Endothelial cell (in vitro differentiated cells): ENCODE measurements at regions not wholly inside any gene's neighbourhood (a gene's known extent, or its start where the extent isn't known, plus 50 kb on each side); places are given as distances from the start of the nearest gene placed in this dataset.

Source experiments
- DNase-seq: peaks from one replicate; pipeline ENCODE4 v3.0.0; 2021; ENCODE audit warnings: low spot score
- H3K27ac Mint-ChIP-seq: one replicate; pipeline ENCODE4 v1.8.0; 2021; ENCODE audit warnings: mixed read lengths, inconsistent platforms; ENCODE audit not compliant: unreplicated experiment
- H3K27me3 Mint-ChIP-seq: one replicate; pipeline ENCODE4 v1.8.0; 2021; ENCODE audit warnings: mild to moderate bottlenecking, moderate library complexity, mixed read lengths, inconsistent platforms; ENCODE audit not compliant: unreplicated experiment
- H3K36me3 Mint-ChIP-seq: one replicate; pipeline ENCODE4 v1.8.0; 2021; ENCODE audit warnings: mild to moderate bottlenecking, low read depth, mixed read lengths, inconsistent platforms; ENCODE audit not compliant: unreplicated experiment
- H3K4me1 Mint-ChIP-seq: one replicate; pipeline ENCODE4 v1.8.0; 2021; ENCODE audit warnings: mild to moderate bottlenecking, mixed read lengths, inconsistent platforms; ENCODE audit not compliant: unreplicated experiment
- H3K4me3 Mint-ChIP-seq: one replicate; pipeline ENCODE4 v1.8.0; 2021; ENCODE audit warnings: mild to moderate bottlenecking, mixed read lengths, inconsistent platforms; ENCODE audit not compliant: unreplicated experiment
- H3K9me3 Mint-ChIP-seq: one replicate; pipeline ENCODE4 v1.8.0; 2021; ENCODE audit warnings: mixed read lengths, inconsistent platforms; ENCODE audit not compliant: unreplicated experiment
- TF ChIP-seq, protein P1 (sequence below): fragments of 200-600 bp; sonication (generic); IDR thresholded peaks from one replicate; pipeline ENCODE4 v1.5.0; 2021; ENCODE audit warnings: antibody characterized with exemption; ENCODE audit not compliant: unreplicated experiment

- H3K36me3 Mint-ChIP-seq, result peaks cover 3% of the 10 kb centered on the region
- H3K4me1 Mint-ChIP-seq, result no peaks in the 10 kb centered on the region
- H3K4me3 Mint-ChIP-seq, result no peak overlapping the region
- TF ChIP-seq, protein P1, sequence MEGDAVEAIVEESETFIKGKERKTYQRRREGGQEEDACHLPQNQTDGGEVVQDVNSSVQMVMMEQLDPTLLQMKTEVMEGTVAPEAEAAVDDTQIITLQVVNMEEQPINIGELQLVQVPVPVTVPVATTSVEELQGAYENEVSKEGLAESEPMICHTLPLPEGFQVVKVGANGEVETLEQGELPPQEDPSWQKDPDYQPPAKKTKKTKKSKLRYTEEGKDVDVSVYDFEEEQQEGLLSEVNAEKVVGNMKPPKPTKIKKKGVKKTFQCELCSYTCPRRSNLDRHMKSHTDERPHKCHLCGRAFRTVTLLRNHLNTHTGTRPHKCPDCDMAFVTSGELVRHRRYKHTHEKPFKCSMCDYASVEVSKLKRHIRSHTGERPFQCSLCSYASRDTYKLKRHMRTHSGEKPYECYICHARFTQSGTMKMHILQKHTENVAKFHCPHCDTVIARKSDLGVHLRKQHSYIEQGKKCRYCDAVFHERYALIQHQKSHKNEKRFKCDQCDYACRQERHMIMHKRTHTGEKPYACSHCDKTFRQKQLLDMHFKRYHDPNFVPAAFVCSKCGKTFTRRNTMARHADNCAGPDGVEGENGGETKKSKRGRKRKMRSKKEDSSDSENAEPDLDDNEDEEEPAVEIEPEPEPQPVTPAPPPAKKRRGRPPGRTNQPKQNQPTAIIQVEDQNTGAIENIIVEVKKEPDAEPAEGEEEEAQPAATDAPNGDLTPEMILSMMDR, result no peak
- H3K27me3 Mint-ChIP-seq, result peaks cover 3% of the 10 kb centered on the region
- H3K27ac Mint-ChIP-seq, result no peak overlapping the region
- peaks cover 45% of the 10 kb centered on the region for H3K9me3 Mint-ChIP-seq
- no peak for DNase-seq
These were observed 816.9 kb downstream of the AACS start for GRCh38 chr12:125882141-125882540.

GRCh38 chr12:125888921-125889320, 823.7 kb downstream of the AACS start:
- H3K27me3 Mint-ChIP-seq, result peaks cover 3% of the 10 kb centered on the region
- H3K4me1 Mint-ChIP-seq, result no peaks in the 10 kb centered on the region
- DNase-seq, result no peak
- peaks cover 37% of the 10 kb centered on the region for H3K9me3 Mint-ChIP-seq
- peaks cover 7% of the 10 kb centered on the region for H3K36me3 Mint-ChIP-seq
- H3K27ac Mint-ChIP-seq, result no peak overlapping the region
- no peak overlapping the region for H3K4me3 Mint-ChIP-seq
- TF ChIP-seq, protein P1, result no peak

GRCh38 chr12:125889742-125890141, 824.5 kb downstream of the AACS start:
- peaks cover 4% of the 10 kb centered on the region for H3K36me3 Mint-ChIP-seq
- DNase-seq, result no peak
- peaks cover 31% of the 10 kb centered on the region for H3K9me3 Mint-ChIP-seq
- no peak overlapping the region for H3K4me3 Mint-ChIP-seq
- H3K27me3 Mint-ChIP-seq, result peaks cover 3% of the 10 kb centered on the region
- TF ChIP-seq, protein P1, result no peak
- H3K27ac Mint-ChIP-seq, result no peak overlapping the region
- H3K4me1 Mint-ChIP-seq, result no peaks in the 10 kb centered on the region

- TF ChIP-seq, protein P1, result no peak
- H3K4me3 Mint-ChIP-seq, result no peak overlapping the region
- peaks cover 4% of the 10 kb centered on the region for H3K36me3 Mint-ChIP-seq
- H3K9me3 Mint-ChIP-seq, result peaks cover 30% of the 10 kb centered on the region
- no peaks in the 10 kb centered on the region for H3K4me1 Mint-ChIP-seq
- DNase-seq, result no peak
- H3K27me3 Mint-ChIP-seq, result no peaks in the 10 kb centered on the region
- no peak overlapping the region for H3K27ac Mint-ChIP-seq
These were observed 825.2 kb downstream of the AACS start for GRCh38 chr12:125890366-125890905.

DNA sequence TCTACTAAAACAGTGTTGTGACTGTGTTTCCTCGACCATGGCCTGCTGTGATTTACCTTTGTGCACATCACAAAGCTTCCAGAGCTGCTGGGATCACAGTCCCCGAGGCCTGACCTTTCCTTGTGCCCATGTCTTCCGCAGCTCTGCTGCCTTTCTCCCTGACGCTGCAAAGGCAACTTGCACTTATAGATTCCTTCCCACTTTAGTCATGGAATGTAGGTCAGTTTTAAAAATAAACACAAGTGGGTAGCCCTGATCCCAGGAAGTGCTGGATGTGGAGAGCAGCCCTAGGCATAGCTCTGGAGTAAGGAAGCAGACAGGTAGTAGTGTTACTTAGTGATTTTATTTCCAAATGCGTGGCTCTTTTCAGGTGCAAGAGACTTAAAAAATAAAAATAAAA, 825.7 kb downstream of the AACS start:
- DNase-seq, result no peak
- no peaks in the 10 kb centered on the region for H3K4me1 Mint-ChIP-seq
- no peak overlapping the region for H3K27ac Mint-ChIP-seq

More for the DNA sequence above, 825.7 kb downstream of the AACS start:
- TF ChIP-seq, protein P1, result no peak
- H3K36me3 Mint-ChIP-seq, result peaks cover 4% of the 10 kb centered on the region
- no peak overlapping the region for H3K4me3 Mint-ChIP-seq
- no peaks in the 10 kb centered on the region for H3K27me3 Mint-ChIP-seq
- H3K9me3 Mint-ChIP-seq, result peaks cover 30% of the 10 kb centered on the region
